ENCODE measurements at regions not wholly inside any gene's neighbourhood (a gene's known extent, or its start where the extent isn't known, plus 50 kb on each side); places are given as distances from the start of the nearest gene placed in this dataset.
A peak's percentile ranks its signal among the peaks of the same experiment; 100 is the strongest.

DNA sequence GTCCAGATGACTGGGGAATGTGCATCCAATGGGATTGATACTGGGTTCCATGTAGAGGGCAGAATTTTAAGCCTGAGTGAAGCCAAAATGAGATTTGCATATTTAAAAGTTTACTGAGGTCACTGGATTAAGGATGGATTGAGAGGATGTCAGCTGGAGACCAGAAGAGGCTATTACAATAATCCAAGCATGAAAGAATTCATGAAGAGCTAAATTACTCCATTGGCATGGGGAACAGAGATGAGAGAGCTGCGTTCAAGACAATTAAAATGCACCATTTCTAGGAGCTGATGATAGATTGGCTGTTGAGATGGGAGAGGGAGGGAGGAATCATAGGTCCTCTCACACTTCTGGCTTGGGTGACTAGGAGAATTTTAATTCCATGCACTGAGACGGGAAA is 158.5 kb downstream of the JCAD start:
- peaks cover 8% of the 10 kb centered on the region for H3K4me1 ChIP-seq (ENCODE audit: insufficient read depth, low read length, poor library complexity, severe bottlenecking)

DNA sequence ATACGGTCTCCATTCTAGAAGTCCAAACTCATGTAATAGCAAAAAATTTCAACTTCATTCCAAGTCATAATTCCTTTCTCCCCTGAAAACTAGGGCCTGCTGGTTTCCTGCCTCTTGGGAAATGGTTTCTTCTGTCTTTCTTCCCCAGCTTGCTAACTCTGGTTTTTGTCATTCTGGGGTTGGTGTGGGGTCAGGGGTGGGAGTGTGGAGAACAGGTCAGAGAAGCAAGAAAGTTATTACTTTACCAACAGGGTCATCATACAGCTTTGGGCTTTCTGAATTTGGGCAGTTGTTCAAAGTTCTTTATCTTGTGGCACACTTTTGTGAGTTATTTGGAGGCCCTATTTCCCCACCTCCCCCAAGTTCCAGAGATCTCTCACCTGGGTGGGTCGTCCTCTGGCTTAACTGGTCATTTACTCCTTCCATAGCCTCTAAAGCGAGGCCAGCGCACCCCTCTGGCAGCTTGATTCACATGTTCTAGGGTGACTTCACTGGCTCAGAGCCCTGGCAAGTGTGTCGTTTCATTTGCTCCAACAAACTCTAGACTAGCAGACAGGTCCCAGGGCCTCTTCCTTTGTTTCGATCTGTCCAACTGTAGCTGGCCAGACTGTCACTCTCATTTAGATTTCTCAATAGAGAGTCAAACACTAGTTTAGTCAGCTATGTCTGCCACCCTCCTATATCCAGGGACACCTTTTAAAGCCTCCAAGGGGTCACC is 161.2 kb downstream of the JCAD start:
- no peak overlapping the region for H3K4me3 ChIP-seq (ENCODE audit: low read depth, low read length, poor library complexity, severe bottlenecking)
- DNase-seq (ENCODE audit: low spot score): no peak
- ChIA-PET POLR2A (ENCODE audit: low non-redundant PET) (no interaction called here), CTCF (no interaction called here)
- no peaks in the 10 kb centered on the region for H3K27me3 ChIP-seq (replicated peaks; ENCODE audit: insufficient read depth, low read depth, low read length, poor library complexity)
- intact Hi-C loops (cut with micrococcal nuclease; ENCODE audit: unreplicated experiment): no loop called here
- no peaks in the 10 kb centered on the region for H3K9me3 ChIP-seq (ENCODE audit: low read depth, low read length, poor library complexity, severe bottlenecking)
- peaks cover 10% of the 10 kb centered on the region for H3K4me1 ChIP-seq (ENCODE audit: insufficient read depth, low read length, poor library complexity, severe bottlenecking)
- no peak for TF ChIP-seq EZH2 (IDR thresholded peaks at IDR 0.05; ENCODE audit: borderline replicate concordance, low read depth, low read length, poor library complexity, severe bottlenecking)
- TF ChIP-seq, protein P1, sequence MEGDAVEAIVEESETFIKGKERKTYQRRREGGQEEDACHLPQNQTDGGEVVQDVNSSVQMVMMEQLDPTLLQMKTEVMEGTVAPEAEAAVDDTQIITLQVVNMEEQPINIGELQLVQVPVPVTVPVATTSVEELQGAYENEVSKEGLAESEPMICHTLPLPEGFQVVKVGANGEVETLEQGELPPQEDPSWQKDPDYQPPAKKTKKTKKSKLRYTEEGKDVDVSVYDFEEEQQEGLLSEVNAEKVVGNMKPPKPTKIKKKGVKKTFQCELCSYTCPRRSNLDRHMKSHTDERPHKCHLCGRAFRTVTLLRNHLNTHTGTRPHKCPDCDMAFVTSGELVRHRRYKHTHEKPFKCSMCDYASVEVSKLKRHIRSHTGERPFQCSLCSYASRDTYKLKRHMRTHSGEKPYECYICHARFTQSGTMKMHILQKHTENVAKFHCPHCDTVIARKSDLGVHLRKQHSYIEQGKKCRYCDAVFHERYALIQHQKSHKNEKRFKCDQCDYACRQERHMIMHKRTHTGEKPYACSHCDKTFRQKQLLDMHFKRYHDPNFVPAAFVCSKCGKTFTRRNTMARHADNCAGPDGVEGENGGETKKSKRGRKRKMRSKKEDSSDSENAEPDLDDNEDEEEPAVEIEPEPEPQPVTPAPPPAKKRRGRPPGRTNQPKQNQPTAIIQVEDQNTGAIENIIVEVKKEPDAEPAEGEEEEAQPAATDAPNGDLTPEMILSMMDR (conservative IDR thresholded peaks at IDR 0.05; ENCODE audit: low read depth, low read length): no peak
- H3K27ac ChIP-seq (ENCODE audit: low read depth, low read length, poor library complexity, severe bottlenecking): no peak overlapping the region
- H3K36me3 ChIP-seq (ENCODE audit: insufficient read depth, low read length, poor library complexity, severe bottlenecking): no peaks in the 10 kb centered on the region
- no TSS peak for BruUV-seq (replicated peaks)

More for the DNA sequence above, 158.5 kb downstream of the JCAD start:
- BruUV-seq (replicated peaks): no TSS peak
- DNase-seq (ENCODE audit: low spot score): peak; percentile 64
- ChIA-PET POLR2A (ENCODE audit: low non-redundant PET) (no interaction called here), CTCF (no interaction called here)
- Histone ChIP-seq H3K27me3 (replicated peaks; ENCODE audit: insufficient read depth, low read depth, low read length, poor library complexity) (no peaks in the 10 kb centered on the region), H3K36me3 (ENCODE audit: insufficient read depth, low read length, poor library complexity, severe bottlenecking) (no peaks in the 10 kb centered on the region), H3K4me3 (ENCODE audit: low read depth, low read length, poor library complexity, severe bottlenecking) (no peak overlapping the region), H3K27ac (ENCODE audit: low read depth, low read length, poor library complexity, severe bottlenecking) (no peak overlapping the region), H3K9me3 (ENCODE audit: low read depth, low read length, poor library complexity, severe bottlenecking) (no peaks in the 10 kb centered on the region)
- TF ChIP-seq, protein P1 (conservative IDR thresholded peaks at IDR 0.05; ENCODE audit: low read depth, low read length): no peak
- TF ChIP-seq EZH2 (IDR thresholded peaks at IDR 0.05; ENCODE audit: borderline replicate concordance, low read depth, low read length, poor library complexity, severe bottlenecking): no peak
- intact Hi-C loops (cut with micrococcal nuclease; ENCODE audit: unreplicated experiment): no loop called here

DNA sequence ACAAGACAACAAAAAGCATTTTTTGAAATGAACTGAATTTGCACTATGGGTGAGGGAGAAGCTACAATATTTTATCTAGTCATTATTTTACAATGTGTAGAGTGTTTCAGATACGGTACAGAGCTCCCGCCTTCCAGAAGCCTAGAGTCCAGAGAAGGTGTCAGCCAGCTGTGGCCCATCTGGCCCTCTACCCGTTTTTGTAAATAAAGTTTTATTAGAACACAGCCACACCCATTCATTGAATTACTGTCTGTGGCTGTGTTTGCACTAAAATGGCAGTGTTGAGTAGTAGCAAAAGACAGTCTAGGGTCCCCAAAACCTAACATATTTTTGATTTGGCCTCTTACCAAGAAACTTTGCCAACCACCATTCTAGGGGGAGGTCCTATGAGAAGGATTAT is 162.0 kb downstream of the JCAD start:
- TF ChIP-seq, protein P1 (conservative IDR thresholded peaks at IDR 0.05; ENCODE audit: low read depth, low read length): no peak
- no peak for TF ChIP-seq EZH2 (IDR thresholded peaks at IDR 0.05; ENCODE audit: borderline replicate concordance, low read depth, low read length, poor library complexity, severe bottlenecking)
- POLR2A ChIA-PET (ENCODE audit: low non-redundant PET): no interaction called here

More for the DNA sequence above, 162.0 kb downstream of the JCAD start:
- DNase-seq (ENCODE audit: low spot score): no peak
- Histone ChIP-seq H3K4me1 (ENCODE audit: insufficient read depth, low read length, poor library complexity, severe bottlenecking) (peaks cover 10% of the 10 kb centered on the region), H3K36me3 (ENCODE audit: insufficient read depth, low read length, poor library complexity, severe bottlenecking) (no peaks in the 10 kb centered on the region), H3K27ac (ENCODE audit: low read depth, low read length, poor library complexity, severe bottlenecking) (no peak overlapping the region), H3K9me3 (ENCODE audit: low read depth, low read length, poor library complexity, severe bottlenecking) (no peaks in the 10 kb centered on the region), H3K4me3 (ENCODE audit: low read depth, low read length, poor library complexity, severe bottlenecking) (no peak overlapping the region), H3K27me3 (replicated peaks; ENCODE audit: insufficient read depth, low read depth, low read length, poor library complexity) (no peaks in the 10 kb centered on the region)
- CTCF ChIA-PET: no interaction called here
- intact Hi-C loops (cut with micrococcal nuclease; ENCODE audit: unreplicated experiment): no loop called here
- no TSS peak for BruUV-seq (replicated peaks)

Data from A673 (cell line).